IMR-90 (cell line): ENCODE measurements at regions not wholly inside any gene's neighbourhood (a gene's known extent, or its start where the extent isn't known, plus 50 kb on each side); places are given as distances from the start of the nearest gene placed in this dataset.

Experiments used
- ATAC-seq: fragments of 200-7000 bp; cut with Tn5 transposase; 2 replicates; pipeline ENCODE4 v1.9.1; 2020; ENCODE audit warnings: low read depth, mild to moderate bottlenecking, moderate library complexity
- BruUV-seq: library from RNA; stranded (reverse); fragments of 400-500 nt; replicated peaks from 2 replicates; lab custom pipeline; 2021; lab: Mats Ljungman, UMichigan
- CTCF ChIA-PET: fragments of 300-600 bp; formaldehyde crosslinking; extraction: SDS; loops from one replicate; lab custom pipeline; 2021; ENCODE audit warnings: antibody characterized with exemption; lab: Yijun Ruan, JAX
- POLR2A ChIA-PET: fragments of 300-600 bp; sonication (Branson Sonifier 250); formaldehyde crosslinking; loops from one replicate; lab custom pipeline; 2022; ENCODE audit warnings: antibody characterized with exemption; ENCODE audit not compliant: unreplicated experiment; lab: Charles Lee
- DNase-seq: peaks from one replicate; pipeline ENCODE4 v3.0.0; 2013
- H2AFZ ChIP-seq: replicated peaks from 2 replicates; pipeline ENCODE3; 2013; ENCODE audit warnings: low read length, mild to moderate bottlenecking; ENCODE audit not compliant: poor library complexity
- H2AK5ac ChIP-seq: 2 replicates; pipeline ENCODE4 v1.6.1; 2013; ENCODE audit warnings: low read depth, low read length, inconsistent platforms
- H2AK9ac ChIP-seq: replicated peaks from 2 replicates; pipeline ENCODE3; 2013; ENCODE audit warnings: mild to moderate bottlenecking, low read depth, low read length, moderate library complexity; ENCODE audit not compliant: poor library complexity
- H2BK120ac ChIP-seq: 2 replicates; pipeline ENCODE4 v1.6.1; 2013; ENCODE audit warnings: low read depth, low read length, inconsistent platforms
- H2BK15ac ChIP-seq: 3 replicates; pipeline ENCODE4 v1.6.1; 2013; ENCODE audit warnings: low read depth, low read length, inconsistent platforms
- H2BK20ac ChIP-seq: 2 replicates; pipeline ENCODE4 v1.6.1; 2013; ENCODE audit warnings: low read depth, mild to moderate bottlenecking, inconsistent platforms, low read length, moderate library complexity
- H2BK5ac ChIP-seq: 2 replicates; pipeline ENCODE4 v1.6.1; 2013; ENCODE audit warnings: mild to moderate bottlenecking, low read depth, low read length, inconsistent platforms; ENCODE audit not compliant: poor library complexity, severe bottlenecking
- H3K14ac ChIP-seq: replicated peaks from 2 replicates; pipeline ENCODE4 v1.6.1; 2013; ENCODE audit warnings: low read depth, low read length, inconsistent platforms
- H3K18ac ChIP-seq: 2 replicates; pipeline ENCODE4 v1.6.1; 2013; ENCODE audit warnings: low read depth, low read length, control low read depth
- H3K23ac ChIP-seq: 2 replicates; pipeline ENCODE4 v1.6.1; 2013; ENCODE audit warnings: low read depth, low read length, inconsistent platforms
- H3K27ac ChIP-seq: 2 replicates; pipeline ENCODE4 v1.5.1; 2013; ENCODE audit warnings: mild to moderate bottlenecking, control low read depth, low read length; ENCODE audit not compliant: insufficient read depth
- H3K27me3 ChIP-seq: 2 replicates; pipeline ENCODE4 v1.6.1; 2013; ENCODE audit warnings: low read length; ENCODE audit not compliant: control insufficient read depth, insufficient read depth
- H3K36me3 ChIP-seq: 2 replicates; pipeline ENCODE4 v1.6.1; 2013; ENCODE audit warnings: low read length, mixed read lengths; ENCODE audit not compliant: control insufficient read depth, insufficient read depth
- H3K4ac ChIP-seq: 2 replicates; pipeline ENCODE4 v1.6.1; 2013; ENCODE audit warnings: low read depth, low read length, inconsistent platforms
- H3K4me1 ChIP-seq: 2 replicates; pipeline ENCODE4 v1.6.1; 2013; ENCODE audit warnings: low read length, mixed read lengths; ENCODE audit not compliant: control insufficient read depth, insufficient read depth
- H3K4me2 ChIP-seq: 2 replicates; pipeline ENCODE4 v1.6.1; 2013; ENCODE audit warnings: low read depth, mild to moderate bottlenecking, control low read depth, low read length, moderate library complexity
- H3K4me3 ChIP-seq: 2 replicates; pipeline ENCODE4 v1.5.1; 2013; ENCODE audit warnings: low read depth, mild to moderate bottlenecking, control low read depth, low read length, moderate library complexity; ENCODE audit not compliant: insufficient read depth
- H3K56ac ChIP-seq: 2 replicates; pipeline ENCODE4 v1.6.1; 2013; ENCODE audit warnings: low read length, inconsistent platforms; ENCODE audit not compliant: insufficient read depth; ENCODE audit errors: extremely low read depth
- H3K79me1 ChIP-seq, 2 experiments: 2 replicates each; pipeline ENCODE4 v1.6.1; 2013; ENCODE audit warnings: low read length in 2 of 2, inconsistent platforms in 1 of 2, low read depth in 1 of 2
- H3K9ac ChIP-seq: 2 replicates; pipeline ENCODE4 v1.6.1; 2013; ENCODE audit warnings: low read depth, low read length, control low read depth
- H3K9me1 ChIP-seq: 2 replicates; pipeline ENCODE4 v1.6.1; 2013; ENCODE audit warnings: low read length, inconsistent platforms; ENCODE audit not compliant: insufficient read depth
- H3K9me3 ChIP-seq: 2 replicates; pipeline ENCODE4 v1.6.1; 2013; ENCODE audit warnings: low read length; ENCODE audit not compliant: control insufficient read depth, insufficient read depth
- H4K20me1 ChIP-seq: 2 replicates; pipeline ENCODE4 v1.6.1; 2013; ENCODE audit warnings: low read length, inconsistent platforms; ENCODE audit not compliant: insufficient read depth
- H4K5ac ChIP-seq: 2 replicates; pipeline ENCODE4 v1.6.1; 2013; ENCODE audit warnings: mild to moderate bottlenecking, low read depth, low read length, control low read depth
- H4K8ac ChIP-seq, 2 experiments: 2 replicates each; pipeline ENCODE4 v1.6.1; 2013; ENCODE audit warnings: low read depth in 2 of 2, low read length in 2 of 2, control low read depth in 1 of 2, inconsistent platforms in 1 of 2
- H4K91ac ChIP-seq: 2 replicates; pipeline ENCODE4 v1.6.1; 2013; ENCODE audit warnings: low read depth, low read length, inconsistent platforms; ENCODE audit not compliant: insufficient read depth
- BHLHE40 ChIP-seq: fragments of 150-350 bp; IDR thresholded peaks from 2 replicates; pipeline ENCODE4 v1.6.1; 2016; ENCODE audit warnings: mild to moderate bottlenecking, low read depth, low read length
- CEBPB ChIP-seq: IDR thresholded peaks from 2 replicates; pipeline ENCODE4 v1.6.1; 2012; ENCODE audit warnings: low read depth, low read length, improper control_type of control experiment
- CHD1 ChIP-seq: IDR thresholded peaks from 2 replicates; pipeline ENCODE4 v1.6.1; 2012; ENCODE audit warnings: low read depth, low read length, improper control_type of control experiment
- CTCF ChIP-seq: conservative IDR thresholded peaks from 2 replicates; pipeline ENCODE4 v1.5.1; 2012; ENCODE audit warnings: mild to moderate bottlenecking, low read depth, low read length, improper control_type of control experiment
- ELK1 ChIP-seq: fragments of 150-350 bp; IDR thresholded peaks from 2 replicates; pipeline ENCODE4 v1.6.1; 2016; ENCODE audit warnings: low read depth, mild to moderate bottlenecking, low read length, moderate library complexity, borderline replicate concordance
- MAZ ChIP-seq: IDR thresholded peaks from 2 replicates; pipeline ENCODE4 v1.6.1; 2012; ENCODE audit warnings: low read depth, mild to moderate bottlenecking, low read length, improper control_type of control experiment, moderate library complexity, borderline replicate concordance
- MXI1 ChIP-seq: IDR thresholded peaks from 2 replicates; pipeline ENCODE4 v1.6.1; 2012; ENCODE audit warnings: low read depth, mild to moderate bottlenecking, low read length, moderate library complexity, borderline replicate concordance
- RCOR1 ChIP-seq: IDR thresholded peaks from 2 replicates; pipeline ENCODE4 v1.6.1; 2012; ENCODE audit warnings: mild to moderate bottlenecking, low read length, improper control_type of control experiment; ENCODE audit not compliant: insufficient replicate concordance
- RFX5 ChIP-seq: IDR thresholded peaks from 2 replicates; pipeline ENCODE4 v1.8.0; 2012; ENCODE audit warnings: low read depth, mild to moderate bottlenecking, low read length, moderate library complexity
- WGBS, 2 experiments: methylation state at CpG; one replicate each; pipeline versions ENCODE4 v1.1.5 to v1.1.7; 2013; ENCODE audit warnings: missing lambda C conversion rate in 2 of 2; ENCODE audit not compliant: insufficient read length in 1 of 2; ENCODE audit errors: extremely low coverage in 2 of 2; 5-methylcytosine and 5-hydroxymethylcytosine counted together
- dilution Hi-C: fragments of 300-500 bp; cut with HindIII; formaldehyde crosslinking; loops from one replicate; pipeline ENCODE4 v1.14.3; 2018; ENCODE audit warnings: low sequenced_read_pairs; ENCODE audit not compliant: unreplicated experiment
- in situ Hi-C: fragments of 300-500 bp; cut with MboI; formaldehyde crosslinking; loops from 3 replicates; pipeline ENCODE4 v1.14.3; 2019; ENCODE audit warnings: low sequenced_read_pairs, inconsistent platforms, mixed read lengths
- intact Hi-C: fragments of 100-400 bp; cut with micrococcal nuclease; formaldehyde crosslinking; loops from 2 replicates; pipeline ENCODE4 v1.10.0; 2022

GRCh38 chr9:12908895-12909294, 134.1 kb downstream of the LURAP1L start:
- intact Hi-C loops (no loop called here), dilution Hi-C loops (no loop called here), in situ Hi-C loops (no loop called here)
- no peaks in the 10 kb centered on the region for H4K20me1 ChIP-seq
- H3K56ac ChIP-seq, result no peak overlapping the region
- H2BK120ac ChIP-seq, result no peak overlapping the region
- H4K8ac ChIP-seq, result no peak overlapping the region
- H3K4me3 ChIP-seq, result no peak overlapping the region
- H2AK9ac ChIP-seq, result no peak overlapping the region
- ChIA-PET POLR2A (no interaction called here), CTCF (interaction anchor here (0.7 kb wide), 1 partner anchor 23 kb away, joined by 4 read pairs; no protein-coding TSS in a partner anchor)
- no peak overlapping the region for H3K9ac ChIP-seq
- no peak overlapping the region for H3K4me2 ChIP-seq
- H2AFZ ChIP-seq, result no peak overlapping the region
- H3K4ac ChIP-seq, result no peak overlapping the region
- no peaks in the 10 kb centered on the region for H3K9me1 ChIP-seq
- no peak for TF ChIP-seq CHD1
- no peak for TF ChIP-seq MAZ
- no peak for TF ChIP-seq BHLHE40
- no peak for TF ChIP-seq CEBPB
- TF ChIP-seq RFX5, result no peak
- no peak for TF ChIP-seq CTCF
- no peak for TF ChIP-seq RCOR1
- TF ChIP-seq ELK1, result no peak
- TF ChIP-seq MXI1, result no peak
- ATAC-seq, result no peak
- H2AK5ac ChIP-seq, result no peak overlapping the region
- no TSS peak for BruUV-seq
- H2BK20ac ChIP-seq, result no peak overlapping the region
- no peak overlapping the region for H3K14ac ChIP-seq
- H3K79me1 ChIP-seq, result no peaks in the 10 kb centered on the region
- no peak overlapping the region for H4K5ac ChIP-seq
- no peak overlapping the region for H3K27ac ChIP-seq
- DNase-seq, result no peak
- H3K9me3 ChIP-seq, result no peaks in the 10 kb centered on the region
- H3K18ac ChIP-seq, result no peak overlapping the region
- WGBS, 2 experiments, result no CpG with 5 or more reads among the region's 3 CpGs
- no peak overlapping the region for H4K91ac ChIP-seq
- no peaks in the 10 kb centered on the region for H3K36me3 ChIP-seq
- H3K4me1 ChIP-seq, result no peaks in the 10 kb centered on the region
- no peak overlapping the region for H2BK15ac ChIP-seq
- H3K27me3 ChIP-seq, result no peaks in the 10 kb centered on the region
- no peak overlapping the region for H2BK5ac ChIP-seq
- H3K23ac ChIP-seq, result no peak overlapping the region
